Epithelial cell of esophagus (primary cell): ENCODE measurements at regions not wholly inside any gene's neighbourhood (a gene's known extent, or its start where the extent isn't known, plus 50 kb on each side); places are given as distances from the start of the nearest gene placed in this dataset.

Experiments
- DNase-seq: peaks from one replicate; pipeline ENCODE4 v3.0.0; 2010; ENCODE audit warnings: low read depth
- H3K4me3 ChIP-seq: 2 replicates; pipeline ENCODE4 v1.5.1; 2011; ENCODE audit warnings: mild to moderate bottlenecking, low read length, control low read depth
- TF ChIP-seq, protein P1 (sequence below): IDR thresholded peaks from 2 replicates; pipeline ENCODE4 v1.5.1; 2011; ENCODE audit warnings: low read depth, mild to moderate bottlenecking, low read length, control low read depth, inconsistent platforms; ENCODE audit not compliant: insufficient read depth; ENCODE audit errors: missing control alignments

DNA sequence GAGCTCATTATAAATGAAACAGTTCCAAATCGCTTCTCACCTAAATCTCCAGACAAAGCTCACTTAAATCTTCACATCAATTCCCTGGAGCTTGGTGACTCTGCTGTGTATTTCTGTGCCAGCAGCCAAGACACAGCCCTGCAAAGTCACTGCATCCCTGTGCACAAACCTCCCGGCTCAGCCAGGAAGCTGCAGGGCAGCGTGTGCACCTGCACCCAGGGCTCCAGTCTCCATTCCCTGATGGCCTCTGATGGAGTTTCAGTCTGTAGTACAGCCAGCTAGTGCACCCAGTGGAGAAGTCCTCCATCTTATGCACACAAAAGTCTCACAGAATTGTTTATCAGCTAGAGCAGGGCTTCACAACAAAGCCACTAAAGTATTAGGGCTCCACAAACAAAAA, 51.1 kb upstream of the PRSS58 start:
- DNase-seq = no peak
- H3K4me3 ChIP-seq = no peak overlapping the region
- TF ChIP-seq, protein P1, sequence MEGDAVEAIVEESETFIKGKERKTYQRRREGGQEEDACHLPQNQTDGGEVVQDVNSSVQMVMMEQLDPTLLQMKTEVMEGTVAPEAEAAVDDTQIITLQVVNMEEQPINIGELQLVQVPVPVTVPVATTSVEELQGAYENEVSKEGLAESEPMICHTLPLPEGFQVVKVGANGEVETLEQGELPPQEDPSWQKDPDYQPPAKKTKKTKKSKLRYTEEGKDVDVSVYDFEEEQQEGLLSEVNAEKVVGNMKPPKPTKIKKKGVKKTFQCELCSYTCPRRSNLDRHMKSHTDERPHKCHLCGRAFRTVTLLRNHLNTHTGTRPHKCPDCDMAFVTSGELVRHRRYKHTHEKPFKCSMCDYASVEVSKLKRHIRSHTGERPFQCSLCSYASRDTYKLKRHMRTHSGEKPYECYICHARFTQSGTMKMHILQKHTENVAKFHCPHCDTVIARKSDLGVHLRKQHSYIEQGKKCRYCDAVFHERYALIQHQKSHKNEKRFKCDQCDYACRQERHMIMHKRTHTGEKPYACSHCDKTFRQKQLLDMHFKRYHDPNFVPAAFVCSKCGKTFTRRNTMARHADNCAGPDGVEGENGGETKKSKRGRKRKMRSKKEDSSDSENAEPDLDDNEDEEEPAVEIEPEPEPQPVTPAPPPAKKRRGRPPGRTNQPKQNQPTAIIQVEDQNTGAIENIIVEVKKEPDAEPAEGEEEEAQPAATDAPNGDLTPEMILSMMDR = no peak

DNA sequence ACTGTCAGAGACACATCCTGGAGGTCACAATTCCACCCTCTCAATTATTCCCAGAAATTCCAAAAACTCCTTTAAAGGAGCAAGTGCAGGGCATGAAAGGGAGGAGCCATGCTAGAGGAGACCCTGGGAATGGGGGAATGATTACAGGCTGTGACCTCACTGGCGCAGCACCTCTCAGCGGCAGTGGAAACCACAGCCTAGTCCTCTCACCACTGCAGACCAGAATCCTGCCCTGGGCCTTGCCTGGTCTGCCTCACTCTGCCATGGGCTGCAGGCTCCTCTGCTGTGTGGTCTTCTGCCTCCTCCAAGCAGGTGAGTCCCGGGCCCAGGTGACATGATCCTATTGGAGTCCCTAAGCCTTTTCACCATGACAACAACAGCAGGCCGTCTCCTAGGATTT, 50.5 kb upstream of the PRSS58 start:
- H3K4me3 ChIP-seq = no peak overlapping the region
- TF ChIP-seq, protein P1 = no peak
- no peak for DNase-seq
